ENCODE measurements at regions not wholly inside any gene's neighbourhood (a gene's known extent, or its start where the extent isn't known, plus 50 kb on each side); places are given as distances from the start of the nearest gene placed in this dataset.

DNA sequence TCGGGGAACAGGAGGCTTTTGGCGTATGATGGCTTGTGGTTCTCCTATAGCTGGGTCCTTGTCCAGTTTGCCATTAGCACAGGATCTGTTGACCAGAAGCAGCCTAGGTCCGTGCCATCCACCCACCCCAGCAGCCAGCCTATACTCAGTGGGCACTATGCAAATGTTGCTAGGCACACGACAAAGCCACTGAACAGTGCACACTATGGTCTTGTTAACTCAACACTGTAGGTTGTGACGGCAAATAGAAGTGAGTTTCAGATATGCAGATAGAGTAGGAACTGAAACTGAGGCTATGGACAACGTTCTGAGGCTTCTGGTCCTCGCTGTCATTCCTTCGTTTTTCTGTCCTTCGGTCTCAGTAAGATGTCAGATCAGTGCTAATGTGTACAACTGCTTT is 541.3 kb upstream of the TENM3 start:
- DNase-seq: no peak

DNA sequence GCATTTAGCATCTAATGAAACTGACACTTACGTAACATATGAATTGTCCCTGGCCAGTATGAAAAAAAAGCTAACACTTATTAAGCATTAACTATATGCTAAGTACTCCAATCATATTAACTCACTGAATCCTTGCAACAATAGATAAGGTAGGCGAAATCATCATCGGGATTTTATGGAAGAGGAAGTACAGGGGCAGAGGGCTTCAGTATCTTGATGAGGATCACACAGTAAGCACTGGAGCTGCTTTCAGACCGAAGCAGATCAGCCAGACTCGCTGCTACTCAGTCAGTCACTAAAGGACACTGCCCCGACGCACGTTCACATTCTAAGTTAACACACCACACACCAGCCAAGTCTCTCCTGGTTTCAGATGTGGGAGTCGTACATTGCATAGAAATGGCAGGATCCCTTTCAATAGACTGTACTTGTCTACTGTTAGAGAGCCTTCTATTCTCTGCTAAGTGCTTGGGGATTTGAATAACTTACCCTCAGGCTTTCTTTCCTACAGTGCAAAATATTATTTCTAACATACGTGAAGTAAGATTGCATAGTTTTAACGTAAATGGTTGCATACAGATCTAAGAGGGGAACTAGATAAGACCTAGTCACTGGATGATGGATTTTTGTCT is 540.2 kb upstream of the TENM3 start:
- DNase-seq: no peak

DNA sequence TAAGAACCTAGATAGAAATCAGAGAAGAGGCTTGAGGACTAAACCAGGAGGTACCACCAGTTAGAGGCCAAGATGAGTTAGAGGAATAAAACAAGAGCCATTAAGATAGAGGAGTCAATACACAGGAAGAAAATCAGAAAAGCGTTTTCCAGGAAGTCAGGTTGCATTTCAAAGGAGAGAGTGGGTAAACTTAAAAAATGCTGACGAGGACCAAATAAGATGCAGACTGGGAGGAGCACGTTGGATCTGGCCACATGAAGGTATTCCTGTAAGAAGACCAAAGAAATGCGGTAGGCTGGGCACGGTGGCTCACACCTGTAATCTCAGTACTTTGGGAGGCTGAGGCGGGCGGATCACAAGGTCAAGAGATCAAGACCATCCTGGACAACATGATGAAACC is 533.1 kb upstream of the TENM3 start:
- DNase-seq: no peak

DNA sequence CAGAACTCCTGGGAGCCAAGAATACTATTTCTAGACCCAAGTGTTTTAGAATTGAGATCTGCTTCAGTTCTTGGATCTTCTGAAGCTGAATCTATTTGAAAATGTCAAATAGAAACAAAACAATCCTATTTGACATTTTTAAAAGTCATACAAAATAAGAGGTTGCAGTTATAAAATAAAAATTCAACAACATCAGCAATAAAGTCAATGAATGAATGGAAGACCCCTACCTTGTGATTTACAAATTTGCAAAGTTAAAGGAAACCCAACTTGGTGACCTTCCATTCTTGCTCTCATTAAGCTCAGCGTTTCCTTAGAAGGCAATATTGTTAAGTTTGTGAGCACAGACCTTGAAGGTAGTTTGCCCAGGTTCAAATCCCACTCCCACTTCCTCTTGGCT is 531.8 kb upstream of the TENM3 start:
- no peak for DNase-seq

DNA sequence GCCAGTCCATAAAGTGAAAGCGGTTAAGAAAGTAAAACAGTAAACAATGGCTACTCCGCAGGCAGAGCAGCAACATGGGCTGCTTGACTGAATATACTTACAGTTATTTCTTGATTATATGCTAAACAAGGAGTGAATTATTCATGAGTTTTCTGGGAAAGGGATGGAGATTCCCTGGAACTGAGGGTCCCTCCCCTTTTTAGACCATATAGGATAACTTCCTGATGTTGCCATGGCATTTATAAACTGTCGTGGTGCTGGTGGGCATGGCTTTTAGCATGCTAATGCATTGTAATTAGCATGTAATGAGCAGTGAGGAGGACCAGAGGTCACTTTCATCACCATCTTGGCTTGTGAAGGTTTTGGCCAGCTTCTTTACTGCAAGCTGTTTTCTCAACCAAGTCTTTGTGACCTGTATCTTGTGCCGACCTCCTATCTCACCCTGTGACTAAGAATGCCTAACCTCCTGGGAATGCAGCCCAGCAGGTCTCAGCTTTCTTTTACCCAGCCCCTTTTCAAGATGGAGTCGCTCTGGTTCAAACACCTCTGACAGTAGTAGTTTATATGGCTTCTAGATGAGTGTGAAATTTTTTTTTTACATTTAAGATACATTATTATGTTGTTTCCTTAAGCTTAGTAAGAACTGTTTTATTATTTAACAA is 514.8 kb upstream of the TENM3 start:
- DNase-seq: no peak

DNA sequence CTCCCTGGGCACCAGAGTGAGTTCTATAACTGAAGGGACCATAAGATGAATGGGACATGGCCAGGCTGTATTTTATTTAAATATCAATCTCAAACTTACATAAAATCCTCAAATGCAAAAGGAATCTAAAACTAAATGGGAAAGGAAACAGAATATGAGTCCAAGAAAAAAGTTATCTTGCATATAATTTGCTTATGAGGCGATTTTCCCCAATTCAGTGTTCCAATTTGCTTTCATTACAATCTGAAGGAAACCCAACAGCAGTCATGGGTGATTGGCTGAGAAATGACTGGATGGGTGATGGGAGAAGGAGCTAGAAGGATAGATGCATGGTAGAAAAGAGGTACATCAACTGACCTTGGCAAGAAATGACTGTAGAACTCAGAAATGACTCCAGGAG is 511.3 kb upstream of the TENM3 start:
- no peak for DNase-seq

DNA sequence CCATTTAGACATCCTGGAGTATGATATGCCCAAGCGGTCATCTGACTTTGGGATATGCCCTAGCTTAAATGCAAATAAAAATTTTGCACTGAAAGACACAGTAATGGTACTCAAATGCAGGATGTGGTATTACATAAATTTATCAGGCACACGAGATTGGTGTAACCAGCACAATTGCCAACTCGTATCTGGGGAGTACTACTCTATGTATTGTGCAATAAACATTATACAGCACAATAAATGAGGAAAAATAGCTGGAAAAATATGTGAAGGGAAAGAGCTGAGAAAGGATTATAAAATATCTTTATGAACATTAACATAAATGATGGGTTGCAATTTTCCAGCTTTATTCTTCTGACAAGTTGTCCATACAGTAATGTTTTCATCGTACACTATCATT is 505.5 kb upstream of the TENM3 start:
- no peak for DNase-seq

DNA sequence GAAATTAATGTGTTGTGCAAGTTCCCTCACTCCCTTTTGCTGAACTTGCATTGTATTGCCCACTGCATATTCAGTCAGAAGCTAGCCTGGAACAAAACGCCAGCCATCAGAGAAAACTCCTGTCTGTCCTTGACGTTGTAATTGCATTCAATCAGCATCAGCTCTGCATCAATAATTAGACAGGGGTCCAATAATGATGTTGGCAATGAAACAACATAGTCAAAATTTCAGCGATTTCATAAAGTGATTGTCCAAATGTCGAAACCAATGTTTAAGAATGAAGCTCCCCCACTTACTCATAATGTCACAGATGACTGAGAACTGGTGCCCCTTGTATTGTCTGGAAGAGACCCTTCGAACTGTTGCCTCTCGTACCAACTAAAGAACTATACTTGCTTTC is 504.2 kb upstream of the TENM3 start:
- DNase-seq: no peak

DNA sequence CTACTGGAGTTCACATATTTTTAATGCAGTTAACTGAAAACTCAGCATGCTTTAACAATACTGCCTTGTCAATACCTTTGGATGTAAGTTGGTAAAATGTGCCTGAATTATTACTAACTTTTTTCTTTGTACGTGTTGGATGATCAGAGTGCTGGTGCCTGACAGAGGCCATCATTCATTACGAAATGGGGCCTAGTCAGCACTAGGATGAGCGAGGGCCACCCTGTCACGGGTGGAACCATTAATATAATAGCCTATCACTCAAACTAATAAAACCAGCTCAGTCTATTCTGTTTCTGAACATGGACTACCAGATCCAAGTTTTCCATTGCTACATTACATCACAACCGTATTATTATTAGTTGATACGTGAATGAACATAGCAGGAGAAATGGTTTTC is 501.7 kb upstream of the TENM3 start:
- DNase-seq: no peak

DNA sequence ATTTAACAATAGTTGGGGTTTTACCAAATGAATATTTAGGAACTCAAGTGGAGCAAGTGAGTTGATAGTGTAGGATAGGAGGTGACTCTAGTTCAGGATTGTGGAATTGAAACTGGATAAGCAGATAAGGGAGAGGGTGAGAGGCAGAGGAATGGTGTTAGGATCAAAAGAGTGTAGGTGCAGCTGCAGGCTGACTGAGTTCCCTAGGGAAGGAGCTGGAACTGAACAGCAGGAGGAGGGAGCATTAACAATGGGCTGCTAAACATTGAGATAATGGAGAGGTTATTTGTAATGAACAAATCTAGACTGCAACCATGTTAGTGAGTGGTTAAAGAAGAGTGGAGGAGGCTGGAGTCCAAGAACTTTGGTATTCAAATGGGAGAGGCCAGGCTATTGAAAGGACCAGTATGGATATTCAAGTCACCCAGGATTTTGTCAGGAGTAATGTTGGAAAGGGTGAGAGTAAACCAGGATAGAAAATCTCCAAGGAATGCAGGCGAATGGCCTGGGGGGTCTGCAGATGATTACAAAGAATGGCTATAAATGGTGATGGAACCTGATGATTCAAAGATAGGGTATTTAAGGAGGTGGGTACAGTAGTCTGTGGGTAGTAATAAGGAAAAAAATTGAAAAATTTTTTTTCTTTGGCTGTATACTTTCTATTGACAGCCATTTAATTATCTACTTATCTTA is 497.1 kb upstream of the TENM3 start:
- no peak for DNase-seq

DNA sequence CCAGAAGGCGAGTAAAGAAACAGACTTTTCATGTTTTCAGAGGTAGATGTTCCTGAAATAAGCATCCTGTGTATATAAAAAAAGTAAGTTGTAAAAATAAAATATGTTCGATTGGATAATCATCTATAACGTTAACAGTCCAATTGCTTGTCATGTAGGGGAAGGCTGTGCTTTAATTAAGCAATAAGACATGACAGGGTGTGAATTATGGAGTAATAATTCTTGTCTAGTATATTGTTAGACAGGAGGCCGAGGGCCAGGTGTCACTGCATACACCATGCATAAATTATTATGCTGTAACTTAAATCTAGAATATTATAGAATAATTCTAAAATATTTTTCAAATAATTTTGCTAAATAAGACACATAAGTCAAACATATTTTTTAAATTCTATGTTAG is 494.6 kb upstream of the TENM3 start:
- no peak for DNase-seq

DNA sequence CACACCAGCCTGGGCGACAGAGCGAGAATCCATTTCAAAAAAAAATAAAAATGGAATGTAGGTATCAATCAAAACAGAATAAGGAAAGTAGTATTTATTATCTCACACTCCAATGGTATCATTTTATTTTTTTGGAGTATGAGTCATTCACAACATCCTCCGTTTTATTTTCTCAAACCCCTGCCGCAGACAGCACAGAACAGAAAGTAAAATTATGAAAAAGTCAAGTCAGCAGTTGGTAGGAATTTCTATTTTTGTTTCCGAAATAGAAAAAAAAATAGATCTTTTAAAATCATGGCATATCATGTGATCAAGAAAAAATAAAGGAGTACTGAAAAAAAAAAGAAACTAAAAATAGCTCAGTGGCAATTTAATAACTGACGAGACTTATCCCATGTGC is 490.7 kb upstream of the TENM3 start:
- no peak for DNase-seq

DNA sequence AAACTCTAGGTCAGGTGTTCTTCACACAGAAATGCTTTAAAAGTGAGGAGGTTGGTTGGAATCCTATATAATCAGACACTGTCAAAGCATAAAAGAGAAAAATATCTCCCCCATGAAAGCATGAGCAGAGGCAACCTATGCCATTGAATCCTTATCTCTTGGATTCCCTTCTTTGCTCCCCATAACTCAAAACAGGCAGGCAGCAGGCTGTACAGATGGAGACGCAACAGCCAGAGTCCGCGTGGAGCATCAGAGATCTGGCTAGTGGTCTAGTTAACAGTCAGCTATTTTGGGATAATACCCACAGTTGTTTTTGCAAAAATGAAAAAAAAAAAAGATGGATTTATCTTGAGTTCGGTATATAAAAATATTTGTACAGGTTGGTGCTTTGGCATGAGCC is 490.0 kb upstream of the TENM3 start:
- no peak for DNase-seq

DNA sequence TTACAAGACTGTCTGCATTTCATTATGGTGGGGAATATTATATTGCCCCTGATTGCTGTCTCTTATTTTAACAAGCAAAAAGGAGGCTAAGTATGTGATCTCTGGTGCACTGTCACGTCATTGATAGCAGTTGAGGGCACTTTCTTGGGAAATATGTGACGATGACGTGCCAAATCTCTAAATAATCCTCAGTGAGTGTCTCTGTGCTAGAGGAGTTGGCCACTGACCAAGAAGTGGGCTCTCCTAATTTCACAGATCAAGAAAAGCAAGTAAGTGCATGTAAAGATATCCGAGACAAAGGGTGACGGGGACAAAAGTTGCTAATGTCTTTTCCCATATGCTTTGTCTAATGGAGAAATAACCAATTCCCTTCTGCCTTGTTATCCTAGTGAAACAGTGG is 487.4 kb upstream of the TENM3 start:
- DNase-seq: no peak

DNA sequence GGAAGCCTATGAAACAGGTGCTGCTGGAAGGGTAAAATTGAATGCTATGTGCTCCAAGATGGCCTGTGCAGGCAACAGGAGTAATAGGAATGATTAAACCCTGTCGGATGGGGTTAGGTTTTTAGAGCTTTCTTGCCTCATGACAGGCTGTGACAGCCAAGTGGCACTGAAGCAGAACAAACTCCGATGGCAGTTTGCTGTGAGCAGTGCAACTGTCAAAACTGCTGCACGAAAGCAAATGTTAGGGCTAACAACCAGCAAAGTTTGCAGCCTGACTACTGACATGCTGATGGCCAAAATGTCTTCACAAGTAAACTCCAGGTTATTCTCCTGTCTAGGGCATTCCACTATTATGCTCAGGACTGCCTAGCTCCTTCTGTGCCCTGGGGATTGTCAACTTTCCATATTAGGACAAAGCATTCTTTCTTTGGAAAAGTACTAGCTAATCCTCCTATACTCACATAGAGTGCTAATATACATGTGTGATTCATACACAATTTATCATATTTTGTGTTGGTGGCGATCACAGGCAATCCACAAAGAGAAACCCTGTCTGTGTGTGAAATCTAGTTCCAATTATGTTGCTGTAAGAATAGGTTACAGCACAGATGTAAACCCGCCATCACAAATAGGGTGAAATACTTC is 486.6 kb upstream of the TENM3 start:
- DNase-seq: no peak

DNA sequence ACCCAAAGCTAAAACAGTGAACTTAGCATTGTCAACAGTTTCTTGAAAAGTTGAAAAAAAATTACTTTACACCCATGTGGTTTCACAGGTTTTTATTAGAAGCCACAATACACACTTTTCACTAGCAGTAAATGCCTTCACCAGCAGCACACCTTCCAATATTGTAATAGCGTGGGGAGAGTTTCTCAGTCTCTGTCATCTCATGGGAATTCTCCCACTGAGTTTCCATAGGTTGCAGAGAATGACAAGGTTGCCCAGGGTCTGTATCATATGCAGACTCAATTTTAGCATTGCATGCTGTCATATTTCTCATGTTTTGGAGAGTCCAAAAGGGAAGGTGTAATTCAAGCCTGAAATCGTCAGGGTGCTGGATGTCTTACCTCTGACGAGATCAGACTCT is 486.1 kb upstream of the TENM3 start:
- DNase-seq: no peak

DNA sequence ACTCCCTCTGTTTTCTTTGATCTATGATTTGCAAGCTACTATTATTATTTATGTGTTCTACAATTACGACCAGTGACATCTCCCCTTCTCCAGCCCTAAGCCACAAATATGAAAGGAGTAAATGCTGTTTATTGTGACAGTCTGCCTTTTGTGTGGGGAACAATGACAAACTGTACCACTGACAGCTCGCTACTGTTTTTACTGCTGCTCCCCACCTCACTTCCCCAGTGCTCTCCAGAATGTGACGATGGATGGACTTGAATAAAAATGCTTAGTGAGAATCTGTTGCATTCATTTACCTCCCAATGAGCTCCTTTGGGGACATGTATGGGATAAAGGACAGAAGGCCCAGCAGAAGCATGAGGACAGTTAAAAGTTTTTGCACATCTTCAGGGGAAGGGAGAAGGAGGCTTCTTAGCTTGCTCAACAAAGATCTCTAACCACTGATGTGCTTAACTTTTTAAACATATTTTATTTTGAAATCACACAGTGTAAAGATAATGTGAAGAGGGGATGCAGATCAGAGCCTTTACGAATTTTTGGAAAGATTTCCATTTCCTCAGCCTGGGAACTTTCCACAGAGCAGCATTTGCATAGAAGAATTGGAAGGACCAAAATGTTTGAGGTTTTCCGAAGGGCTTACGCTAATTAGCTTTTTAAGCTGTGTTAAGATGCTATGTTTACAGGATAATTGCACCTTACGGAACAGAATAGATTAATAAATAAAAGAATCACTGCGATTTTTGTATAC is 485.1 kb upstream of the TENM3 start:
- no peak for DNase-seq

DNA sequence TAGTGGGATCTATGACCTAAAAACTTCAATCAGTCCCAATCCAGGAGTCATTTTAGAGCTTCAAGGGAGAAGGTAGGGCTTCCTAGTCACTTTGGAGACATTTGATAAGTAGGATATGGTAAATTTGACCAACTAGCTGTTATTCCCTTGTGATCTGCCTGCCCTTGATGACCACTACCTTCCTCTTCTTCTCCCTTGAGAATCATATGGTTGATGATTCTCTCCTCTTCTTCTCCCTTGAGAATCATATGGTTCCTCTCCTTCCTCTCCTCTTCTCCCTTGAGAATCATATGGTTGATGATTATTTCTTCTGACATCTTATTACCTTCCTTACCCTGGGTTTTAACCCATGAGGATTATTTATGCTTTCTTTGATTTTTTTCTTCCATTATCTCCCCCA is 482.6 kb upstream of the TENM3 start:
- no peak for DNase-seq

DNA sequence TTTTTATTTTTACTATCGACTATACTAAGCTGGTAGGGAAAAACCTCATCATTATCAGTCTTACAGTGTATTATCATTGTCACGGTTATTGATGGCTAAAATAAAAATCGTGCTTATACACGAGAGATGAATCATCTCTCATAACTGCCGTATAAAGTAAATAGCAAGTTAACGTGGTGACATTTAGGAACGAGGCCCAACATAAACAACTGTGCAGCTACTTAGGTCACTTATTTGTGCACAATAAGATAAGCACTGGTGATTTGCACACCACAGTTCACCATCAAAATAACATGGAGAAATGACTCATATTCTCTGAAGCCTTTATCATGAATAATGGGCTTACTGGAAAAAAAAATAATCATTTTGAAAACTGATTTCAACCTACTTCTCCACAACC is 482.0 kb upstream of the TENM3 start:
- no peak for DNase-seq

DNA sequence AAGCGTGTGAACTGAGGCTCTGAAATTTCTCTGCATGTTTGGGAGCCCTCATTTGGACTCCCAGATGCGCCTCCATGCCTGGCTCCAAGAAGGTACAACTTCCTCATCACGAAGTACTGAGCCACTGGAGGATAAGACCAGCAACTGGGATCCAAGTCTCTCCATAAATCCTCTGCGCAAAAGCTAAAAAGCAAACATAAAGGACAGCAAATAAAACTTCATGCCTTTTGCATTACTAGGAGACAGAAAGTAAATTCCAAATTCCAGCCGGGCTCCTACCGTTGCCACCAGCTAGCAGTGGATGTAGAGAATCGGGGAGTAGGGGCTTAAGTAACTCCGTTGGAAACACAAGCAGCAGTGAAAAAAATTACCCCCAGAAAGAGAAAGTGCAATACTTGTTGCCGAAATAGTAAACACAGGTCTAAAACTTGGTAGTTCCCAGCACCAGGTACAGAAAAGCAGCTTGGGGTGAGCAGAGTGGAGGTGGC is 477.1 kb upstream of the TENM3 start:
- DNase-seq: no peak

DNA sequence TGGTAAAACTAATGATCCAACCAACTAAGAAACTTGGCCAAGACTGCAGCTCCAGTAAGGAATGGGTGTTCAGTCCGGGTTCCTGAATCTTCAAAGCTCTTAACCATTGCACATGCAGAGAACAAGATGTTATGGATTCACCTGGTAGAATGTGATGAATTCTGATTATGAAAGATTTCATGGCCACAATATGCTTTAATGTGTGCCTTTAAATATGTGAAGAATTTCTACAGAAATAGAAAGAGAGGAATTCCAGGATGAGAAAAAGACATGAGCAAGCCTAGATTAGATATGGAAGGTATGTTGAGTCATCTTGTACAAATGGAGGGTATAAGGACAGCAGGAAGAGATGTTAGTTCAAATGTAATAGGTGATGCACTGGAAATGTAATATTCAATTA is 472.2 kb upstream of the TENM3 start:
- no peak for DNase-seq

DNA sequence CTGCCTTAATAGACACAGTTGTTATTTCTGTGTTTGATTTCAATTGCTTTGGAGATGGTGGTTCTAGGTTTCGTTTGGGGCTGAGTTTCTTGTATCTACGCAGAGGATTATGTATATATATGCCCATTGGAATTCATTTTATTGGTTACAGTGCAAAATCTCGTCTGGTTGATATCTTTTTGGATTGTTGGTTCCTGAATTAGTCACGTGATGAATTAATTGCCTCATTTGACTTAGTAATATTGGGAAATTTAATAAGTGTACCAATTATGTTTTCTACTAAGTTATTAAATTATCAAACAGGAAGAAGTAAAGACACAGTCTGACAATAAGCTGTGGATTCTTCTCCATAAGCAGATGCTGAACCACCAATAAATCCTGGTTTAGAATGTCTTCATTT is 467.9 kb upstream of the TENM3 start:
- no peak for DNase-seq

All from activated CD8-positive, alpha-beta memory T cell treated with anti-CD3 and anti-CD28 coated beads, Interleukin-2, amount 50 U/mL, for 48 hours (primary cell).